Upper lobe of left lung (tissue), 6 donors: ENCODE measurements at regions not wholly inside any gene's neighbourhood (a gene's known extent, or its start where the extent isn't known, plus 50 kb on each side); places are given as distances from the start of the nearest gene placed in this dataset.
A peak's percentile ranks its signal among the peaks of the same experiment; 100 is the strongest.

Experiments used
- ATAC-seq, 2 donors: fragments of 200-7000 bp; cut with Tn5 transposase; one replicate each; pipeline ENCODE4 v1.9.1; 2022; ENCODE audit warnings: mild to moderate bottlenecking in 2 of 2, moderate library complexity in 2 of 2; ENCODE audit not compliant: low FRiP score in 2 of 2
- DNase-seq, 2 donors: peaks; one replicate each; pipeline ENCODE4 v3.0.0-alpha.2; 2019 to 2020
- H3K27ac ChIP-seq, 4 donors: fragments of 200-600 bp; sonication (generic); one replicate each; pipeline ENCODE4 v1.5.1; 2016 to 2019
- H3K27me3 ChIP-seq, 4 donors: fragments of 200-600 bp; sonication (generic); one replicate each; pipeline ENCODE4 v1.5.1; 2017 to 2019
- H3K36me3 ChIP-seq, 4 donors: fragments of 200-600 bp; sonication (generic); one replicate each; pipeline ENCODE4 v1.5.1; 2016 to 2019
- H3K4me1 ChIP-seq, 4 donors: fragments of 200-600 bp; sonication (generic); one replicate each; pipeline ENCODE4 v1.5.1; 2018 to 2019
- H3K4me3 ChIP-seq, 4 donors: fragments of 200-600 bp; sonication (generic); one replicate each; pipeline ENCODE4 v1.5.1; 2017 to 2019; ENCODE audit warnings: mild to moderate bottlenecking in 2 of 4, moderate library complexity in 1 of 4
- H3K9me3 ChIP-seq, 4 donors: fragments of 200-600 bp; sonication (generic); one replicate each; pipeline ENCODE4 v1.5.1; 2018 to 2019
- CTCF ChIP-seq, 6 experiments: fragments of 450-650 bp in 4 of 6; fragments of 200-600 bp in 2 of 6; sonication (generic) in 2 of 6; IDR thresholded peaks; one replicate each; pipeline ENCODE4 v1.5.1; 2016 to 2019; ENCODE audit warnings: antibody characterized with exemption in 6 of 6
- EP300 ChIP-seq, 4 donors: sonication (generic); formaldehyde crosslinking; IDR thresholded peaks; one replicate each; pipeline ENCODE4 v1.5.1; 2017; ENCODE audit warnings: antibody characterized with exemption in 4 of 4, control low read depth in 2 of 4
- POLR2A ChIP-seq, 4 donors: fragments of 450-650 bp; IDR thresholded peaks; one replicate each; pipeline ENCODE4 v1.5.1; 2016 to 2017; ENCODE audit warnings: antibody characterized with exemption in 4 of 4, mild to moderate bottlenecking in 2 of 4
- POLR2AphosphoS5 ChIP-seq, 2 donors: sonication (generic); formaldehyde crosslinking; IDR thresholded peaks; one replicate each; pipeline ENCODE4 v1.5.1; 2017; ENCODE audit warnings: antibody characterized with exemption in 2 of 2
- WGBS, 2 donors: methylation state at CpG; one replicate each; pipeline ENCODE4 v1.1.5; 2017 to 2018; 5-methylcytosine and 5-hydroxymethylcytosine counted together
- donor health status: DM: no; HTN: no; CAD: no; lungs with moderate emphysema.
- donor health status: DM: no; HTN: yes; CAD: no; lungs with severe emphysema.

- WGBS, 2 donors: 92 to 94% methylated on average over 2 of the region's 2 CpGs
- Histone ChIP-seq H3K36me3 (no peaks in the 10 kb centered on the region), H3K9me3 (peaks cover 0 to 13% (median 0%) of the 10 kb centered on the region in 4 donors), H3K4me1 (peaks cover 0 to 3% (median 0%) of the 10 kb centered on the region in 4 donors), H3K4me3 (no peak overlapping the region), H3K27ac (no peak overlapping the region), H3K27me3 (no peaks in the 10 kb centered on the region)
- no peak for ATAC-seq
- no peak for TF ChIP-seq CTCF (IDR thresholded peaks at IDR 0.05)
- no peak for TF ChIP-seq EP300 (IDR thresholded peaks at IDR 0.05)
- TF ChIP-seq POLR2AphosphoS5 (IDR thresholded peaks at IDR 0.05): no peak
- no peak for TF ChIP-seq POLR2A (IDR thresholded peaks at IDR 0.05)
- DNase-seq: no peak
These were observed 217.9 kb downstream of the ATPSCKMT start for GRCh38 chr5:10031817-10032216.

GRCh38 chr5:10030219-10030831 is 219.4 kb downstream of the ATPSCKMT start:
- no peak overlapping the region for H3K27ac ChIP-seq
- no peaks in the 10 kb centered on the region for H3K36me3 ChIP-seq
- H3K4me1 ChIP-seq: peaks cover 0 to 3% (median 0%) of the 10 kb centered on the region in 4 donors
- ATAC-seq (peak; percentile 32 to 74), DNase-seq (peak in 1 of 2 donors; percentile 37)
- 71 to 75% methylated on average over 1 to 2 of the region's 2 CpGs for WGBS, 2 donors
- H3K27me3 ChIP-seq: no peaks in the 10 kb centered on the region
- TF ChIP-seq CTCF (IDR thresholded peaks at IDR 0.05) (peak in 3 of 6 experiments; percentile 23 to 49 (median 41)), POLR2A (IDR thresholded peaks at IDR 0.05) (no peak), EP300 (IDR thresholded peaks at IDR 0.05) (no peak)
- peaks cover 0 to 13% (median 2%) of the 10 kb centered on the region in 4 donors for H3K9me3 ChIP-seq
- no peak overlapping the region for H3K4me3 ChIP-seq

- no peak for TF ChIP-seq EP300 (IDR thresholded peaks at IDR 0.05)
- TF ChIP-seq POLR2AphosphoS5 (IDR thresholded peaks at IDR 0.05): no peak
- TF ChIP-seq CTCF (IDR thresholded peaks at IDR 0.05): no peak
- no peak for TF ChIP-seq POLR2A (IDR thresholded peaks at IDR 0.05)
- ATAC-seq: no peak
- Histone ChIP-seq H3K36me3 (no peaks in the 10 kb centered on the region), H3K4me3 (no peak overlapping the region), H3K27me3 (no peaks in the 10 kb centered on the region), H3K9me3 (peaks cover 0 to 5% (median 0%) of the 10 kb centered on the region in 4 donors), H3K4me1 (no peaks in the 10 kb centered on the region), H3K27ac (no peak overlapping the region)
- no peak for DNase-seq
- WGBS, 2 donors: 80 to 90% methylated on average over 3 of the region's 3 CpGs
These were observed 226.2 kb downstream of the ATPSCKMT start for GRCh38 chr5:10023494-10023893.

- TF ChIP-seq CTCF (IDR thresholded peaks at IDR 0.05): no peak
- no peak for TF ChIP-seq POLR2A (IDR thresholded peaks at IDR 0.05)
- no peak for TF ChIP-seq EP300 (IDR thresholded peaks at IDR 0.05)
- no peak for TF ChIP-seq POLR2AphosphoS5 (IDR thresholded peaks at IDR 0.05)
- no peak overlapping the region for H3K27ac ChIP-seq
- H3K4me1 ChIP-seq: no peaks in the 10 kb centered on the region
- no peaks in the 10 kb centered on the region for H3K36me3 ChIP-seq
- WGBS, 2 donors: 70 to 80% methylated on average over 1 of the region's 1 CpG
- no peak overlapping the region for H3K4me3 ChIP-seq
- ATAC-seq: no peak
- no peaks in the 10 kb centered on the region for H3K27me3 ChIP-seq
- no peak for DNase-seq
- H3K9me3 ChIP-seq: peaks cover 0 to under 1% (median 0%) of the 10 kb centered on the region in 4 donors
These were observed 228.4 kb downstream of the ATPSCKMT start for GRCh38 chr5:10021248-10021647.

- no peaks in the 10 kb centered on the region for H3K9me3 ChIP-seq
- H3K4me3 ChIP-seq: no peak overlapping the region
- no peak for TF ChIP-seq EP300 (IDR thresholded peaks at IDR 0.05)
- no peak for TF ChIP-seq CTCF (IDR thresholded peaks at IDR 0.05)
- no peak for TF ChIP-seq POLR2A (IDR thresholded peaks at IDR 0.05)
- no peak for TF ChIP-seq POLR2AphosphoS5 (IDR thresholded peaks at IDR 0.05)
- ATAC-seq (no peak), DNase-seq (no peak)
- no peaks in the 10 kb centered on the region for H3K4me1 ChIP-seq
- WGBS, 2 donors: 26 to 33% methylated on average over 2 of the region's 2 CpGs
- H3K36me3 ChIP-seq: no peaks in the 10 kb centered on the region
- H3K27ac ChIP-seq: no peak overlapping the region
- no peaks in the 10 kb centered on the region for H3K27me3 ChIP-seq
These were observed 230.5 kb downstream of the ATPSCKMT start for GRCh38 chr5:10019236-10019635.
